GM12878 (cell line): ENCODE measurements at regions not wholly inside any gene's neighbourhood (a gene's known extent, or its start where the extent isn't known, plus 50 kb on each side); places are given as distances from the start of the nearest gene placed in this dataset.
"Not testable (repeated sequence)": the region's sequence is repeated elsewhere in the genome, so short reads cannot be mapped to it uniquely, and the experiment has no call there.

Experiments
- ATAC-seq: fragments of 200-7000 bp; cut with Tn5 transposase; 3 replicates; pipeline ENCODE4 v1.9.1; 2020; ENCODE audit warnings: mild to moderate bottlenecking, moderate library complexity
- BruUV-seq: library from RNA; stranded (reverse); fragments of 400-500 nt; replicated peaks from 2 replicates; lab custom pipeline; 2021; lab: Mats Ljungman, UMichigan
- CTCF ChIA-PET: fragments of 300-600 bp; sonication (Branson Sonifier 250); formaldehyde crosslinking; extraction: SDS; loops from one replicate; lab custom pipeline; 2021; ENCODE audit warnings: inconsistent platforms; lab: Yijun Ruan, JAX
- POLR2A ChIA-PET: fragments of 350-600 bp; formaldehyde crosslinking; extraction: SDS; loops from one replicate; lab custom pipeline; 2021; ENCODE audit warnings: inconsistent platforms; lab: Charles Lee
- RAD21 ChIA-PET: fragments of 300-600 bp; sonication (Branson Sonifier 250); formaldehyde crosslinking; loops from one replicate; lab custom pipeline; 2023; ENCODE audit warnings: antibody characterized with exemption; ENCODE audit not compliant: unreplicated experiment; lab: Charles Lee
- SMC1A ChIA-PET: fragments of 300-600 bp; sonication (Branson Sonifier 250); formaldehyde crosslinking; loops from one replicate; lab custom pipeline; 2023; ENCODE audit not compliant: unreplicated experiment, uncharacterized antibody; lab: Charles Lee
- DNase-seq: peaks from one replicate; pipeline ENCODE4 v3.0.0-alpha.2; 2011; ENCODE audit warnings: low read depth, low spot score
- FAIRE-seq: peaks from 3 replicates; lab custom pipeline; 2011; peaks lifted over from hg19 to GRCh38; lab: Jason Lieb, UNC
- H2AFZ ChIP-seq: 2 replicates; pipeline ENCODE4 v1.6.0; 2011; ENCODE audit warnings: low read depth, low read length, control low read depth; ENCODE audit not compliant: control insufficient read depth
- H3K27ac ChIP-seq: 2 replicates; pipeline ENCODE4 v1.5.1; 2011; ENCODE audit warnings: control low read depth; ENCODE audit not compliant: control insufficient read depth, insufficient read depth
- H3K27me3 ChIP-seq, 2 experiments: replicated peaks in 1 of 2; 2 replicates each; pipeline versions ENCODE4 v1.6.0 to v1.6.1; 2011; ENCODE audit warnings: low read length in 1 of 2; ENCODE audit not compliant: control insufficient read depth in 2 of 2, insufficient read depth in 2 of 2
- H3K36me3 ChIP-seq, 2 experiments: 2 replicates each; pipeline ENCODE4 v1.5.1; 2011; ENCODE audit warnings: low read length in 1 of 2; ENCODE audit not compliant: control insufficient read depth in 2 of 2, insufficient read depth in 2 of 2
- H3K4me1 ChIP-seq: 2 replicates; pipeline ENCODE4 v1.6.1; 2011; ENCODE audit warnings: mild to moderate bottlenecking, low read length, moderate library complexity, mixed read lengths; ENCODE audit not compliant: control insufficient read depth, insufficient read depth
- H3K4me2 ChIP-seq: 2 replicates; pipeline ENCODE4 v1.6.0; 2011; ENCODE audit warnings: control low read depth; ENCODE audit not compliant: control insufficient read depth, insufficient read depth
- H3K4me3 ChIP-seq: fragments of 200-600 bp; sonication (generic); 2 replicates; pipeline ENCODE4 v1.5.1; 2016
- H3K79me2 ChIP-seq: 2 replicates; pipeline ENCODE4 v1.6.0; 2011; ENCODE audit warnings: low read length; ENCODE audit not compliant: control insufficient read depth, insufficient read depth
- H3K9ac ChIP-seq: 2 replicates; pipeline ENCODE4 v1.8.0; 2011; ENCODE audit warnings: low read length, control low read depth, mixed read lengths; ENCODE audit not compliant: control insufficient read depth, insufficient read depth
- H3K9me3 ChIP-seq: replicated peaks from 3 replicates; pipeline ENCODE4 v1.5.1; 2011; ENCODE audit warnings: mild to moderate bottlenecking, low read length; ENCODE audit not compliant: control insufficient read depth, insufficient read depth
- H4K20me1 ChIP-seq: 2 replicates; pipeline ENCODE4 v1.6.0; 2011; ENCODE audit not compliant: control insufficient read depth, insufficient read depth
- BCL3 ChIP-seq: IDR thresholded peaks from 2 replicates; pipeline ENCODE4 v1.6.1; 2011; ENCODE audit warnings: borderline replicate concordance, low read depth, mild to moderate bottlenecking, moderate library complexity, low read length; ENCODE audit not compliant: insufficient read depth, poor library complexity, severe bottlenecking
- E4F1 ChIP-seq: fragments of 450-650 bp; IDR thresholded peaks from 2 replicates; pipeline ENCODE4 v1.6.1; 2018; ENCODE audit warnings: borderline replicate concordance, mild to moderate bottlenecking; ENCODE audit not compliant: partially characterized antibody
- EZH2 ChIP-seq: IDR thresholded peaks from 2 replicates; pipeline ENCODE4 v1.6.1; 2012; ENCODE audit warnings: low read depth, mild to moderate bottlenecking, control low read depth, inconsistent platforms, low read length, borderline replicate concordance; ENCODE audit not compliant: control insufficient read depth
- KAT2A ChIP-seq: conservative IDR thresholded peaks from 2 replicates; pipeline ENCODE4 v1.6.1; 2011; ENCODE audit warnings: low read depth, low read length; ENCODE audit not compliant: control insufficient read depth
- KLF5 ChIP-seq: fragments of 450-650 bp; IDR thresholded peaks from 2 replicates; pipeline ENCODE4 v1.6.1; 2014; ENCODE audit warnings: mild to moderate bottlenecking; ENCODE audit not compliant: partially characterized antibody
- MTA3 ChIP-seq: IDR thresholded peaks from 2 replicates; pipeline ENCODE4 v1.6.1; 2012; ENCODE audit warnings: low read length, inconsistent platforms, borderline replicate concordance
- NR2C1 ChIP-seq: fragments of 450-650 bp; IDR thresholded peaks from 2 replicates; pipeline ENCODE4 v1.6.1; 2017; ENCODE audit warnings: antibody characterized with exemption, mild to moderate bottlenecking, moderate library complexity
- RELB ChIP-seq: fragments of 450-650 bp; IDR thresholded peaks from 2 replicates; pipeline ENCODE4 v1.6.1; 2017; ENCODE audit warnings: low read depth, mild to moderate bottlenecking, moderate library complexity
- SREBF1 ChIP-seq: IDR thresholded peaks from 2 replicates; pipeline ENCODE4 v1.6.1; 2012; ENCODE audit warnings: mild to moderate bottlenecking, low read length
- TBL1XR1 ChIP-seq: IDR thresholded peaks from 2 replicates; pipeline ENCODE4 v1.6.1; 2012; ENCODE audit warnings: low read depth, low read length, improper control_type of control experiment
- WRNIP1 ChIP-seq: IDR thresholded peaks from 2 replicates; pipeline ENCODE4 v1.6.1; 2011; ENCODE audit warnings: low read depth, low read length, improper control_type of control experiment, borderline replicate concordance
- ZSCAN29 ChIP-seq: fragments of 450-650 bp; IDR thresholded peaks from 2 replicates; pipeline ENCODE4 v1.6.1; 2017; ENCODE audit warnings: mild to moderate bottlenecking, moderate library complexity
- WGBS: methylation state at CpG from one replicate; pipeline ENCODE4 v1.1.6; 2016; ENCODE audit warnings: low lambda C conversion rate; ENCODE audit not compliant: insufficient replicate concordance, insufficient coverage; ENCODE audit errors: missing lambda C conversion rate; 5-methylcytosine and 5-hydroxymethylcytosine counted together
- in situ Hi-C: fragments of 300-500 bp; cut with MboI; formaldehyde crosslinking; loops from 9 replicates; pipeline ENCODE4 v1.14.3; 2018; ENCODE audit warnings: mixed read lengths
- intact Hi-C: fragments of 100-400 bp; cut with micrococcal nuclease; formaldehyde crosslinking; loops from one replicate; pipeline ENCODE4 v1.14.2; 2022; ENCODE audit not compliant: unreplicated experiment
- TF ChIP-seq, protein P1 (sequence below): fragments of 150-350 bp; IDR thresholded peaks from 2 replicates; pipeline ENCODE4 v1.6.1; 2016; ENCODE audit warnings: low read depth, low read length

GRCh38 chr9:74100042-74100441 is 397.1 kb upstream of the RORB start (continued):
- TF ChIP-seq RELB (no peak), KLF5 (no peak), SREBF1 (no peak), MTA3 (no peak), KAT2A (no peak), ZSCAN29 (no peak), E4F1 (no peak), TBL1XR1 (no peak), NR2C1 (no peak), EZH2 (no peak), WRNIP1 (no peak), BCL3 (no peak)
- TF ChIP-seq, protein P1, sequence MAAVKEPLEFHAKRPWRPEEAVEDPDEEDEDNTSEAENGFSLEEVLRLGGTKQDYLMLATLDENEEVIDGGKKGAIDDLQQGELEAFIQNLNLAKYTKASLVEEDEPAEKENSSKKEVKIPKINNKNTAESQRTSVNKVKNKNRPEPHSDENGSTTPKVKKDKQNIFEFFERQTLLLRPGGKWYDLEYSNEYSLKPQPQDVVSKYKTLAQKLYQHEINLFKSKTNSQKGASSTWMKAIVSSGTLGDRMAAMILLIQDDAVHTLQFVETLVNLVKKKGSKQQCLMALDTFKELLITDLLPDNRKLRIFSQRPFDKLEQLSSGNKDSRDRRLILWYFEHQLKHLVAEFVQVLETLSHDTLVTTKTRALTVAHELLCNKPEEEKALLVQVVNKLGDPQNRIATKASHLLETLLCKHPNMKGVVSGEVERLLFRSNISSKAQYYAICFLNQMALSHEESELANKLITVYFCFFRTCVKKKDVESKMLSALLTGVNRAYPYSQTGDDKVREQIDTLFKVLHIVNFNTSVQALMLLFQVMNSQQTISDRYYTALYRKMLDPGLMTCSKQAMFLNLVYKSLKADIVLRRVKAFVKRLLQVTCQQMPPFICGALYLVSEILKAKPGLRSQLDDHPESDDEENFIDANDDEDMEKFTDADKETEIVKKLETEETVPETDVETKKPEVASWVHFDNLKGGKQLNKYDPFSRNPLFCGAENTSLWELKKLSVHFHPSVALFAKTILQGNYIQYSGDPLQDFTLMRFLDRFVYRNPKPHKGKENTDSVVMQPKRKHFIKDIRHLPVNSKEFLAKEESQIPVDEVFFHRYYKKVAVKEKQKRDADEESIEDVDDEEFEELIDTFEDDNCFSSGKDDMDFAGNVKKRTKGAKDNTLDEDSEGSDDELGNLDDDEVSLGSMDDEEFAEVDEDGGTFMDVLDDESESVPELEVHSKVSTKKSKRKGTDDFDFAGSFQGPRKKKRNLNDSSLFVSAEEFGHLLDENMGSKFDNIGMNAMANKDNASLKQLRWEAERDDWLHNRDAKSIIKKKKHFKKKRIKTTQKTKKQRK: no peak

DNA sequence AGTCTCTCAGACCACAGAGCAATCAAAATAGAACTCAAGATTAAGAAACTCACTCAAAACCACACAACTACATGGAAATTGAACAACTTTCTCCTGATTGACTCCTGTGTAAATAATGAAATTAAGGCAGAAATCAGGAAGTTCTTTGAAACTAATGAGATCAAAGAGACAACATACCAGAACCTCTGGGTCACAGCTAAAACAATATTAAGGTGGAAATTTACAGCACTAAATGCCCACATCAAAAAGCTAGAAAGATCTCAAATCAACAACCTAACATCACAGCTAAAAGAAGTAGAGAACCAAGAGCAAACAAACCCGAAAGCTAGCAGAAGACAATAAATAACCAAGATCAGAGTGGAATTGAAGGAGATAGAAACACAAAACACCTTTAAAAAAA is 395.0 kb upstream of the RORB start:
- H3K4me3 ChIP-seq, CTCF ChIA-PET, BruUV-seq, FAIRE-seq, in situ Hi-C loops, H3K79me2 ChIP-seq, intact Hi-C loops, DNase-seq, H3K27ac ChIP-seq, H3K9ac ChIP-seq, H4K20me1 ChIP-seq, H3K4me1 ChIP-seq, H3K4me2 ChIP-seq, H3K27me3 ChIP-seq, ATAC-seq, RAD21 ChIA-PET, H2AFZ ChIP-seq, H3K9me3 ChIP-seq, POLR2A ChIA-PET, SMC1A ChIA-PET, H3K36me3 ChIP-seq: not testable (repeated sequence)
- 7% methylated on average over 1 of the region's 1 CpG for WGBS
